HL-60 (cell line): ENCODE measurements at regions not wholly inside any gene's neighbourhood (a gene's known extent, or its start where the extent isn't known, plus 50 kb on each side); places are given as distances from the start of the nearest gene placed in this dataset.

Source experiments
- DNase-seq, 2 experiments: peaks; one replicate each; pipeline ENCODE4 v3.0.0-alpha.2; 2010 to 2020; ENCODE audit warnings: low read depth in 1 of 2, low spot score in 1 of 2
- H3K27ac ChIP-seq: fragments of 250-450 bp; sonication (Bioruptor Pico); replicated peaks from 2 replicates; pipeline ENCODE4 v1.5.1; 2020; ENCODE audit warnings: mild to moderate bottlenecking, moderate library complexity
- H3K27me3 ChIP-seq: fragments of 250-450 bp; sonication (Bioruptor Pico); 2 replicates; pipeline ENCODE4 v1.5.1; 2021; ENCODE audit warnings: mild to moderate bottlenecking, moderate library complexity; ENCODE audit not compliant: insufficient read depth, poor library complexity, severe bottlenecking
- H3K4me3 ChIP-seq: replicated peaks from 2 replicates; pipeline ENCODE4 v1.5.1; 2011; ENCODE audit warnings: mild to moderate bottlenecking, control low read depth, low read length; ENCODE audit not compliant: insufficient read depth
- GABPA ChIP-seq: IDR thresholded peaks from 2 replicates; pipeline ENCODE4 v1.6.1; 2012; ENCODE audit warnings: low read depth
- POLR2AphosphoS5 ChIP-seq: IDR thresholded peaks from 2 replicates; pipeline ENCODE4 v1.6.1; 2012; ENCODE audit warnings: low read depth
- SPI1 ChIP-seq: IDR thresholded peaks from 2 replicates; pipeline ENCODE4 v1.6.1; 2012; ENCODE audit warnings: low read depth, mild to moderate bottlenecking, borderline replicate concordance
- TF ChIP-seq, protein P1 (sequence below): IDR thresholded peaks from one replicate; pipeline ENCODE4 v1.5.1; 2011; ENCODE audit warnings: low read length, control low read depth, inconsistent platforms; ENCODE audit not compliant: insufficient read depth
- TF ChIP-seq, protein P2 (sequence below): IDR thresholded peaks from 2 replicates; pipeline ENCODE4 v1.6.1; 2012; ENCODE audit warnings: low read depth; ENCODE audit not compliant: insufficient replicate concordance

DNA sequence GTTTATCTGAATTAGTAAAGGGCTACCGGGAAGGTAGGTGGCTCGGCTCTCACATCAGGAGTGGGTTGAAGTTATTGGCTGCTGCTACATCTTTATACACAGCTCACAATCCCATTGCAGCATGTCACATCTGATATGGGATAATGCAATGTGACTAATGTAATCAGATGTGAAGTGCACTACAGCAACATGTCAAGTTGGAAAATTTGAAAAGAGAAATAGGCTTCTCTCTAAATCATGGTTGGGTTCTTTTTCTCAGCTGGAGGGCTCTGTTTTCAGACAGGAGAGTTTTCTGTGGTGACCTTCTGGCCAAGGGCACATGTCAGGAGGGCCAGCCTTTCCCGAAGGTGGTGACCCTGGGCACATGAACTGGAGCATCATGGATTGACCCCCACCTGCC lies 337.5 kb downstream of the HRH4 start:
- Histone ChIP-seq H3K27ac (no peak overlapping the region), H3K27me3 (no peaks in the 10 kb centered on the region), H3K4me3 (no peak overlapping the region)
- DNase-seq = no peak
- TF ChIP-seq, protein P1, sequence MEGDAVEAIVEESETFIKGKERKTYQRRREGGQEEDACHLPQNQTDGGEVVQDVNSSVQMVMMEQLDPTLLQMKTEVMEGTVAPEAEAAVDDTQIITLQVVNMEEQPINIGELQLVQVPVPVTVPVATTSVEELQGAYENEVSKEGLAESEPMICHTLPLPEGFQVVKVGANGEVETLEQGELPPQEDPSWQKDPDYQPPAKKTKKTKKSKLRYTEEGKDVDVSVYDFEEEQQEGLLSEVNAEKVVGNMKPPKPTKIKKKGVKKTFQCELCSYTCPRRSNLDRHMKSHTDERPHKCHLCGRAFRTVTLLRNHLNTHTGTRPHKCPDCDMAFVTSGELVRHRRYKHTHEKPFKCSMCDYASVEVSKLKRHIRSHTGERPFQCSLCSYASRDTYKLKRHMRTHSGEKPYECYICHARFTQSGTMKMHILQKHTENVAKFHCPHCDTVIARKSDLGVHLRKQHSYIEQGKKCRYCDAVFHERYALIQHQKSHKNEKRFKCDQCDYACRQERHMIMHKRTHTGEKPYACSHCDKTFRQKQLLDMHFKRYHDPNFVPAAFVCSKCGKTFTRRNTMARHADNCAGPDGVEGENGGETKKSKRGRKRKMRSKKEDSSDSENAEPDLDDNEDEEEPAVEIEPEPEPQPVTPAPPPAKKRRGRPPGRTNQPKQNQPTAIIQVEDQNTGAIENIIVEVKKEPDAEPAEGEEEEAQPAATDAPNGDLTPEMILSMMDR = no peak
- no peak for TF ChIP-seq POLR2AphosphoS5
- TF ChIP-seq SPI1 = no peak
- no peak for TF ChIP-seq GABPA

DNA sequence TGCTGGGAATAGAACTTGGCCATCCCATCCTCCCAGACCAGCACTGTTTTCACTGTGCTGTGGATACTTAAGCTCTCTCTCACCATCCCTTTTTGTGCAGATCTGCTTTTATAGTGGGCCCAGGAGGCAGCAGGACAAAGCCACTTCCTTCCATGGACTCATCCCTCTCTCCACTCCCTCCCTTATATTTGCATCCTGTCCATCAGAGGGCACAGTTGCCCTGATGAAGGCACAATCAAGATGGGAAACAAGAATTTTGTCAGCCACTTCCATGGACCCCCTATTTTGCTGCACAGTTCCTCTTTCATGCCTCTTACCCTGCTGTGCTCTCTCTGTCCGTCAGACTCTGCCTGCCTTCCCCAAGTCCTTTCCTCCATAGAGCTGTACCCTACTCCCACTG lies 338.7 kb downstream of the HRH4 start:
- TF ChIP-seq, protein P2, sequence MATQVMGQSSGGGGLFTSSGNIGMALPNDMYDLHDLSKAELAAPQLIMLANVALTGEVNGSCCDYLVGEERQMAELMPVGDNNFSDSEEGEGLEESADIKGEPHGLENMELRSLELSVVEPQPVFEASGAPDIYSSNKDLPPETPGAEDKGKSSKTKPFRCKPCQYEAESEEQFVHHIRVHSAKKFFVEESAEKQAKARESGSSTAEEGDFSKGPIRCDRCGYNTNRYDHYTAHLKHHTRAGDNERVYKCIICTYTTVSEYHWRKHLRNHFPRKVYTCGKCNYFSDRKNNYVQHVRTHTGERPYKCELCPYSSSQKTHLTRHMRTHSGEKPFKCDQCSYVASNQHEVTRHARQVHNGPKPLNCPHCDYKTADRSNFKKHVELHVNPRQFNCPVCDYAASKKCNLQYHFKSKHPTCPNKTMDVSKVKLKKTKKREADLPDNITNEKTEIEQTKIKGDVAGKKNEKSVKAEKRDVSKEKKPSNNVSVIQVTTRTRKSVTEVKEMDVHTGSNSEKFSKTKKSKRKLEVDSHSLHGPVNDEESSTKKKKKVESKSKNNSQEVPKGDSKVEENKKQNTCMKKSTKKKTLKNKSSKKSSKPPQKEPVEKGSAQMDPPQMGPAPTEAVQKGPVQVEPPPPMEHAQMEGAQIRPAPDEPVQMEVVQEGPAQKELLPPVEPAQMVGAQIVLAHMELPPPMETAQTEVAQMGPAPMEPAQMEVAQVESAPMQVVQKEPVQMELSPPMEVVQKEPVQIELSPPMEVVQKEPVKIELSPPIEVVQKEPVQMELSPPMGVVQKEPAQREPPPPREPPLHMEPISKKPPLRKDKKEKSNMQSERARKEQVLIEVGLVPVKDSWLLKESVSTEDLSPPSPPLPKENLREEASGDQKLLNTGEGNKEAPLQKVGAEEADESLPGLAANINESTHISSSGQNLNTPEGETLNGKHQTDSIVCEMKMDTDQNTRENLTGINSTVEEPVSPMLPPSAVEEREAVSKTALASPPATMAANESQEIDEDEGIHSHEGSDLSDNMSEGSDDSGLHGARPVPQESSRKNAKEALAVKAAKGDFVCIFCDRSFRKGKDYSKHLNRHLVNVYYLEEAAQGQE = no peak
- TF ChIP-seq SPI1 (no peak), GABPA (no peak), POLR2AphosphoS5 (no peak)
- TF ChIP-seq, protein P1 = no peak
- H3K27me3 ChIP-seq = no peaks in the 10 kb centered on the region
- DNase-seq = no peak
- no peak overlapping the region for H3K4me3 ChIP-seq
- H3K27ac ChIP-seq = no peak overlapping the region

DNA sequence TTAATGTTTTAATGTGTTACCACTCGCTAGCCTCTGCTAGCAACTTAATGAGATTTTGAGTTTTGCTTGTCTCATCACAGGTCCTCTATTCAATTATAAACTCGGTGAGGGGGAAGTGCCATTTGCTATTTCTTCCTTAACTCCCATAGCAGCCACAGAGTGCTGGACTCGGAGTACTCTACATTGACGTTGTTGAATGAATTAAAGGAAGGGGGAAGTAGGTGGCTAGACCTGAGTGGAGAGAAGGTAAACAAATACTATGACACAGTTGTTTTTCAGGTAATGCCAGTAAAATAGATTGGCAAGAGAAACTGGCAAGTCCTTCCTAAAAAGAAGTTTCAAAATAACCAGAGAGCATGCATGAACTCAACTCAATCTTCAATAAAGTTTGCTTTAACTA lies 339.3 kb downstream of the HRH4 start:
- Histone ChIP-seq H3K27me3 (no peaks in the 10 kb centered on the region), H3K27ac (no peak overlapping the region), H3K4me3 (no peak overlapping the region)
- TF ChIP-seq, protein P2 = no peak
- TF ChIP-seq GABPA (no peak), SPI1 (no peak), POLR2AphosphoS5 (no peak)
- TF ChIP-seq, protein P1 = no peak
- no peak for DNase-seq

- H3K27me3 ChIP-seq = no peaks in the 10 kb centered on the region
- TF ChIP-seq POLR2AphosphoS5 = no peak
- TF ChIP-seq, protein P1 = no peak
Measured at GRCh38 chr18:24801001-24801400, 340.6 kb downstream of the HRH4 start.

More at GRCh38 chr18:24801001-24801400, 340.6 kb downstream of the HRH4 start:
- DNase-seq = no peak
- H3K4me3 ChIP-seq = no peak overlapping the region
- H3K27ac ChIP-seq = no peak overlapping the region
